ENCODE measurements at regions not wholly inside any gene's neighbourhood (a gene's known extent, or its start where the extent isn't known, plus 50 kb on each side); places are given as distances from the start of the nearest gene placed in this dataset.

DNA sequence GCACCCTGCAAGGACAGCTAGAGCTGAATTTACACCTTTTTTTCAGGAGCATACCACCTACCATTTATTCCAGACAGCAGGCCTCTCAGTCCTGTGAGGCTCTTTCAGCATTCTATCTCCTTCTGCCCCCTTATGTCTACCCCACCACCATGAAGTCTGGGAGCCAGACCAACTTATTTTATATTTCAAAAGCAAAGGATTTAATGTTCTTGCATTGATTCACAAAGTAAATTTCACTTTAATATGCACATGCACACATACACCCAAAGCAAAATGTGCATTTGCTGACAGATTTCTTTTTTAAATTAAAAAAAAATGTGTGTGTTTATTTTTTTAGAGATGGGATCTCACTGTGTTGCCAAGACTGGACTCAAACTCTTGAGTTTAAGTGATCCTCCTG is 264.2 kb upstream of the LRRC3B start:
- H3K4me2 ChIP-seq (ENCODE audit: insufficient read depth, low read length), result no peak overlapping the region
- H3K79me2 ChIP-seq (ENCODE audit: control insufficient read depth, insufficient read depth, low read length), result no peaks in the 10 kb centered on the region
- no peak overlapping the region for H3K4me3 ChIP-seq (replicated peaks in 1 of 3; ENCODE audit: insufficient read depth in 1 of 3, low read depth in 1 of 3, low read length in 3 of 3)
- ChIA-PET POLR2A (no interaction called here), CTCF (no interaction called here)
- H3K27me3 ChIP-seq (ENCODE audit: control insufficient read depth in 2 of 2, insufficient read depth in 2 of 2, low read length in 2 of 2), result no peaks in the 10 kb centered on the region
- no peak overlapping the region for H3K9ac ChIP-seq (replicated peaks; ENCODE audit: extremely low read depth, insufficient read depth, low read length)
- H4K20me1 ChIP-seq (replicated peaks; ENCODE audit: control insufficient read depth, extremely low read depth, insufficient read depth, low read length), result no peaks in the 10 kb centered on the region
- H3K36me3 ChIP-seq (ENCODE audit: control insufficient read depth in 2 of 2, extremely low read depth in 1 of 2, insufficient read depth in 2 of 2, low read length in 2 of 2), result no peaks in the 10 kb centered on the region
- no peak for DNase-seq (ENCODE audit: low read depth, low spot score)
- H2AFZ ChIP-seq (ENCODE audit: low read depth, low read length), result no peak overlapping the region
- intact Hi-C loops (cut with micrococcal nuclease), result no loop called here
- FAIRE-seq, result no peak
- no peak for TF ChIP-seq EZH2 (IDR thresholded peaks at IDR 0.05; ENCODE audit: borderline replicate concordance, low read depth, low read length, severe bottlenecking)
- no peak for TF ChIP-seq POLR2AphosphoS5 (IDR thresholded peaks at IDR 0.05; ENCODE audit: insufficient read depth, low read depth, low read length)
- TF ChIP-seq MYC (IDR thresholded peaks at IDR 0.05; ENCODE audit: low read depth, low read length), result no peak
- TF ChIP-seq, protein P1, sequence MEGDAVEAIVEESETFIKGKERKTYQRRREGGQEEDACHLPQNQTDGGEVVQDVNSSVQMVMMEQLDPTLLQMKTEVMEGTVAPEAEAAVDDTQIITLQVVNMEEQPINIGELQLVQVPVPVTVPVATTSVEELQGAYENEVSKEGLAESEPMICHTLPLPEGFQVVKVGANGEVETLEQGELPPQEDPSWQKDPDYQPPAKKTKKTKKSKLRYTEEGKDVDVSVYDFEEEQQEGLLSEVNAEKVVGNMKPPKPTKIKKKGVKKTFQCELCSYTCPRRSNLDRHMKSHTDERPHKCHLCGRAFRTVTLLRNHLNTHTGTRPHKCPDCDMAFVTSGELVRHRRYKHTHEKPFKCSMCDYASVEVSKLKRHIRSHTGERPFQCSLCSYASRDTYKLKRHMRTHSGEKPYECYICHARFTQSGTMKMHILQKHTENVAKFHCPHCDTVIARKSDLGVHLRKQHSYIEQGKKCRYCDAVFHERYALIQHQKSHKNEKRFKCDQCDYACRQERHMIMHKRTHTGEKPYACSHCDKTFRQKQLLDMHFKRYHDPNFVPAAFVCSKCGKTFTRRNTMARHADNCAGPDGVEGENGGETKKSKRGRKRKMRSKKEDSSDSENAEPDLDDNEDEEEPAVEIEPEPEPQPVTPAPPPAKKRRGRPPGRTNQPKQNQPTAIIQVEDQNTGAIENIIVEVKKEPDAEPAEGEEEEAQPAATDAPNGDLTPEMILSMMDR (IDR thresholded peaks at IDR 0.05; ENCODE audit: extremely low read depth in 1 of 2, insufficient read depth in 1 of 2, low read depth in 1 of 2, low read length in 2 of 2), result no peak
- TF ChIP-seq, protein P2, sequence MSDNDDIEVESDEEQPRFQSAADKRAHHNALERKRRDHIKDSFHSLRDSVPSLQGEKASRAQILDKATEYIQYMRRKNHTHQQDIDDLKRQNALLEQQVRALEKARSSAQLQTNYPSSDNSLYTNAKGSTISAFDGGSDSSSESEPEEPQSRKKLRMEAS (IDR thresholded peaks at IDR 0.05; ENCODE audit: insufficient read depth, insufficient read length), result no peak
- TF ChIP-seq FOS (IDR thresholded peaks at IDR 0.05; ENCODE audit: borderline replicate concordance, insufficient read depth, low read length), result no peak
- TF ChIP-seq JUN (IDR thresholded peaks at IDR 0.05; ENCODE audit: borderline replicate concordance, insufficient read depth, insufficient read length, low read depth), result no peak
- TF ChIP-seq GATA2 (IDR thresholded peaks at IDR 0.05; ENCODE audit: insufficient read depth, insufficient read length, low read depth, low read length), result no peak
- TF ChIP-seq POLR2A (IDR thresholded peaks at IDR 0.05; ENCODE audit: low read depth, low read length), result no peak
- H3K4me1 ChIP-seq (ENCODE audit: control insufficient read depth, extremely low read depth, insufficient read depth, low read length), result no peaks in the 10 kb centered on the region
- BruUV-seq (replicated peaks), result no TSS peak
- H3K9me1 ChIP-seq (replicated peaks; ENCODE audit: control insufficient read depth, extremely low read depth, insufficient read depth, low read length), result no peaks in the 10 kb centered on the region
- dilution Hi-C loops (cut with MboI; ENCODE audit: extremely low pct_ligation_motif_present, low sequenced_read_pairs), result no loop called here
- H3K9me3 ChIP-seq (replicated peaks; ENCODE audit: control insufficient read depth, insufficient read depth, low read length), result peaks cover 2% of the 10 kb centered on the region
- no peak overlapping the region for H3K27ac ChIP-seq (ENCODE audit: insufficient read depth, low read depth, low read length)

Measured in endothelial cell of umbilical vein (primary cell).